Skeletal muscle satellite cell (primary cell): ENCODE measurements at regions not wholly inside any gene's neighbourhood (a gene's known extent, or its start where the extent isn't known, plus 50 kb on each side); places are given as distances from the start of the nearest gene placed in this dataset.
"Not testable (repeated sequence)": the region's sequence is repeated elsewhere in the genome, so short reads cannot be mapped to it uniquely, and the experiment has no call there.

Experiments used
- H3K27me3 ChIP-seq: 2 replicates; pipeline ENCODE4 v1.7.0; 2013; ENCODE audit warnings: low read length; ENCODE audit not compliant: control insufficient read depth, insufficient read depth
- H3K36me3 ChIP-seq: 2 replicates; pipeline ENCODE4 v1.7.0; 2013; ENCODE audit warnings: mild to moderate bottlenecking, control low read depth, low read length; ENCODE audit not compliant: insufficient read depth
- H3K4me1 ChIP-seq: 2 replicates; pipeline ENCODE4 v1.7.0; 2013; ENCODE audit warnings: low read length; ENCODE audit not compliant: control insufficient read depth, insufficient read depth
- H3K4me2 ChIP-seq: 2 replicates; pipeline ENCODE4 v1.7.0; 2013; ENCODE audit warnings: mild to moderate bottlenecking, low read length
- H3K4me3 ChIP-seq: 2 replicates; pipeline ENCODE4 v1.7.0; 2013; ENCODE audit warnings: low read length
- H3K9ac ChIP-seq: 2 replicates; pipeline ENCODE4 v1.7.0; 2013; ENCODE audit warnings: mild to moderate bottlenecking, low read depth, low read length, moderate library complexity
- H3K9me3 ChIP-seq: replicated peaks from 2 replicates; pipeline ENCODE4 v1.7.0; 2013; ENCODE audit warnings: mild to moderate bottlenecking, control low read depth, low read length

DNA sequence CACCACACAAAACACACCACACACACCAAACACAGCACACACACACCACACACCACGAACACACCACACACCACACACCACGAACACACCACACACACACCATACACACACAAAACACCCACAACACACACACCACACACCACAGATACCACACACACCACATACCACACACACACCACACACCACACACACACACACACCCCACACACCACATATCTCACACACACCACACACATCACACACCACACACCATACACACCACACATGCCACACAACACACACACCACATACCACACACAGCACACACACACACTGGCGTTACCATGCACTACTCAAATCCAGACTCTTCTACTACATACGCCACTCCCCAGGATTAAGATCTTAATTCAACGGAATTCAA lies 118.9 kb upstream of the THBS2 start:
- Histone ChIP-seq H3K9ac (no peak overlapping the region), H3K4me1 (no peaks in the 10 kb centered on the region), H3K9me3 (peaks cover 6% of the 10 kb centered on the region), H3K36me3 (no peaks in the 10 kb centered on the region), H3K4me2 (no peak overlapping the region), H3K27me3 (no peaks in the 10 kb centered on the region), H3K4me3 (no peak overlapping the region)

DNA sequence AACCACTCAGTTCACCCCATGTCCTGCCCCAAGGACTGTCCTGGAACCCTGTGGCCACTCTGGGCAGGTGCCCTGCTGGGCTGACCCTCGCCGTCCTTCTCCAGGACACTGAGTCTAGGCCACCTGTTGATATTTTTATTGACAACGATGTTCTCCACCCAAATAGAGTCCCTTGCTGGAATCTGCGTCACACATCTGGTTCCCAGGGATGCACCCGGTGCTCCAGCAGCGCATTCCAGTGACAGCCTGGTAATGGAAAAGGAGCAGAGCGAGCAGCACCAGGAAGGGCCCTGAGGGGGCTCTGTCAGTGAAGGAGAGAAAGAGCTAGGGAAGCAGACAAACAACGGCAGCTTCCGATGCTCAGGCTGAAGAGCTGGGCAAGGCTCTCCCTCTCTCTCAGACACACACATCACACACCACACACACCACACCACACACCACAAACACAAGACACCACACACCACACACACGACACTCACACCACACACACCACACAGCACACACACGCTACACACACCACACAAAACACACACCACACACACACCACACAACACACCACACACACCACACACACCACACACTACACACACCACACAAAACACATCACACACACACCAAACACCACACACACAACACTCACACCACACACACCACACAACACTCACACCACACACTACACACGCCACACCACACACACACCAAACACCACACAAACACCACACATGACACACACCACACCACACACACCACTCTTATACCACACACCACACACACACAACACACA lies 117.9 kb upstream of the THBS2 start:
- no peak overlapping the region for H3K9ac ChIP-seq
- no peaks in the 10 kb centered on the region for H3K27me3 ChIP-seq
- H3K4me3 ChIP-seq, result no peak overlapping the region
- no peaks in the 10 kb centered on the region for H3K36me3 ChIP-seq
- no peak overlapping the region for H3K4me2 ChIP-seq
- H3K4me1 ChIP-seq, result no peaks in the 10 kb centered on the region
- H3K9me3 ChIP-seq, result peaks cover 6% of the 10 kb centered on the region

DNA sequence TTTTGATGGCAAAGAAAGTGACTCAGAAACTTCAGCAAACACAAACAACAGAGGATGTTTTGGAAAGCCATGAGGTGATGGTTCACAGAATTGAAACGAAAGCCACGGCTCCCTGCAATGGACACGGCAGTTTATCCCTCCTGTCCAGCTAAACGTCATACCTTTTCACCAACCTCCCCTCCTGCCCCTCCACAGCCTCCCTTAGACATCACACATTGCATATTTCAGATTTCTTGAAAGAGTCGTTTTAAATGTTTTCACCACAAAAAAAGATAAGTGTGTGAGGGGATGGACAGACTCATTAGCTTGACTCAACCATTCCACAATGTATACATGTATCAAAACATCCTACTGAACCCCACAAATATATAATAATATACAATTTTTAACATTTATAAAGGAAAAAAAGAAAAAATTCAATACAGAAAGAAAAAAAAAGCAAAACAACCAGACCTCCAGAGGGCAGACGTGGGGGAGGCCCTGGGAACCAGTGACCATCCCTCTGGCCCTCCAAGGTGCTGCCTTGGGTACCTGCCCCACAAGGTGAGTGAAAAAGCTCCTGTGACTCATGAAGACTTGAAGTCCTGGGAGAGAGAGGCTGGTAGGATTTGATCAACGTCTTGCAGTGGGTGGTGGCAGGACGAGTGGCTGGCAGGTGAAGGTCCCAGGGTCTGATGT lies 117.2 kb upstream of the THBS2 start:
- no peaks in the 10 kb centered on the region for H3K4me1 ChIP-seq
- H3K9me3 ChIP-seq, result peaks cover 6% of the 10 kb centered on the region
- H3K27me3 ChIP-seq, result no peaks in the 10 kb centered on the region
- H3K36me3 ChIP-seq, result no peaks in the 10 kb centered on the region
- no peak overlapping the region for H3K4me3 ChIP-seq
- H3K9ac ChIP-seq, result no peak overlapping the region
- H3K4me2 ChIP-seq, result no peak overlapping the region

DNA sequence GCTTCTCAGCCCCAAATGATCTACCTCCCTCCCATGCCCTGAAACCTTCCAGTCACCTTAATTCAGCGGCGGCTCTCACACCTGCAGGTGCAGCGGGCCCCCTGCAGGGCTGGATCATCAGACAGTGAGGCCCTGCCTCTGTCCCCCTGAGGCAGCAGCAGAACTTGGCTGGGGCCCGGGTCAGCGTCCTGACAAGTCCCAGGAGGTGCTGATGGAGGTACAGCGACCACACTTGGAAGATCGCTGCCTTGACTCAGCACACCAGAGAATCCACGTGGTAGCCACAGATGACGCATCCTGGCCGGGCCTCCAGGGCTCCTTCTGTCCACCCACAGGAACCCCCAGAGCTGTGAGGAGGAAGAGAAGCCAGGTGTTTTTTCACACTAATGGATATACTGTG lies 116.4 kb upstream of the THBS2 start:
- Histone ChIP-seq H3K9ac (no peak overlapping the region), H3K36me3 (no peaks in the 10 kb centered on the region), H3K4me2 (no peak overlapping the region), H3K27me3 (no peaks in the 10 kb centered on the region), H3K9me3 (peaks cover 3% of the 10 kb centered on the region), H3K4me3 (no peak overlapping the region), H3K4me1 (no peaks in the 10 kb centered on the region)

DNA sequence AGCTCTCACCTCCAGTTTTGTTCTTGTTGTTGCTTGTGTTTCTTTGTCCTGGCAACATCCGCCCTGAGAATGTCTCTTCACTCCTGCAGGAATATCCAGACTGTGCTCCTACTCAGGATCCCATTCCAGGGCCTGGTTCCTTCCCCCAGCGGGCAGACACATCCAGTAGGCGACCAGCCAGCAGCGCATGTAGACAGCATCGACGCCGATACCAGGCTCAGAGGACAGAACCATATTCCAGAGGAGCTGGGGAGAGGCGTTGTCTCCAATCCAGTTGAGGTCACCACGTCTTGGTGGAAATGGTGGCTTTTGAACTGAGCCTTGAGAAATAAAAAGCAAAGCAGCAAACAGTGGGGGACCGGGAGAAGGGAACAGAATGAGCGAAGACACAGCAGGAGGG lies 114.6 kb upstream of the THBS2 start:
- H3K36me3 ChIP-seq, result no peaks in the 10 kb centered on the region
- no peak overlapping the region for H3K4me2 ChIP-seq
- H3K9ac ChIP-seq, result no peak overlapping the region
- peaks cover 8% of the 10 kb centered on the region for H3K4me1 ChIP-seq
- no peak overlapping the region for H3K4me3 ChIP-seq
- H3K27me3 ChIP-seq, result no peaks in the 10 kb centered on the region
- no peaks in the 10 kb centered on the region for H3K9me3 ChIP-seq

DNA sequence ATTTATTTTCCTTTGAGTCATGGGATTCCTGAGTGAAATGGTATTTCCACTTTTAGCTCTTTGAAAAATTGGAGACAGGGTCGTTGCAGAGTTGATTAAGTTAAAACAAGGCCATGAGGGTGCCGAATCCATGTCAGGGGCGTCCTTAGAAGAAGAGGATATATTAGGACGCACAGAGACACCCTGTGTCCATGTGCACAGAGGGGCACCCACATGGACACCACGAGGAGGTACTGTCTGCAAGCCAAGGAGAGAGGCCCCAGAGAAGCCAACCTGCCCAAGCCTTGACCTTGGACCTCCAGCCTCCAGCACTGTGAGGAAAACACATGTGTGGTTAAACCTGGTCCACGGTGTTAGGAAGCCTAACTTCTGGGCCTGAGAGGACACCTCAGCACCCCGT lies 113.9 kb upstream of the THBS2 start:
- H3K4me1 ChIP-seq, result peaks cover 8% of the 10 kb centered on the region
- no peaks in the 10 kb centered on the region for H3K36me3 ChIP-seq
- no peak overlapping the region for H3K4me3 ChIP-seq
- H3K9ac ChIP-seq, result no peak overlapping the region
- no peak overlapping the region for H3K4me2 ChIP-seq
- H3K27me3 ChIP-seq, result no peaks in the 10 kb centered on the region
- H3K9me3 ChIP-seq, result no peaks in the 10 kb centered on the region

DNA sequence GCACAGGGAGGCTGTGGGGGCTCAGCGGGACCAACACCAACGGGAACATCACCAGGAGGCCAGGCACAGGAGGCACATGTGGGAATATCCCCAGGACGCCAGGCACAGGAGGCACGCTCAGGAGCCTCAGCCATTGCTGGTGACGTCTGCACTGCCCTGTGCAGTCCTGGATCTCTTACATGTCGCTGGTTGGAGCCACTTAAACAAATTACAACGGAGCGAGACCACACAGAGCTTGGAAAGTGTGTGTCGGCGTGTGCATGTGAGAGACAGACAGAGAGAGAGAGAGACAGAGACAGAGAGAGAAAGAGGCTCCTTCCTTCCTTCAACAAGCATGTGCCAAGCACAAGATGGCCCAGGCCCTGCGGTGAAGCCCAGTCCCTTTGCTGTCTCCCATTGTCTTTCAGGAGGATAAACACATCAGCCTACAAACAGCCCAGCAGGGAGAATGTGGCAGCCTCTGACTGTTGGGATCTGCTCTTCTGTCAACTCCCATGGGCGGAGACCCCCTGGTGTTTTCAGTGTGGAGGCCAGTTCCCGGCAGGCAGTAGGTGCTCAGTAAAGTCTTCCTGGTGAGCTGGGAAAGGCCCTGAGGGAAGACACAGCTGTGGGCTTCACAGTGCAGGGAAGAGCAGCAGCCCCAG lies 112.7 kb upstream of the THBS2 start:
- no peak overlapping the region for H3K9ac ChIP-seq
- H3K9me3 ChIP-seq, result no peaks in the 10 kb centered on the region
- no peaks in the 10 kb centered on the region for H3K27me3 ChIP-seq
- H3K4me3 ChIP-seq, result no peak overlapping the region
- H3K4me2 ChIP-seq, result no peak overlapping the region
- peaks cover 8% of the 10 kb centered on the region for H3K4me1 ChIP-seq
- no peaks in the 10 kb centered on the region for H3K36me3 ChIP-seq

DNA sequence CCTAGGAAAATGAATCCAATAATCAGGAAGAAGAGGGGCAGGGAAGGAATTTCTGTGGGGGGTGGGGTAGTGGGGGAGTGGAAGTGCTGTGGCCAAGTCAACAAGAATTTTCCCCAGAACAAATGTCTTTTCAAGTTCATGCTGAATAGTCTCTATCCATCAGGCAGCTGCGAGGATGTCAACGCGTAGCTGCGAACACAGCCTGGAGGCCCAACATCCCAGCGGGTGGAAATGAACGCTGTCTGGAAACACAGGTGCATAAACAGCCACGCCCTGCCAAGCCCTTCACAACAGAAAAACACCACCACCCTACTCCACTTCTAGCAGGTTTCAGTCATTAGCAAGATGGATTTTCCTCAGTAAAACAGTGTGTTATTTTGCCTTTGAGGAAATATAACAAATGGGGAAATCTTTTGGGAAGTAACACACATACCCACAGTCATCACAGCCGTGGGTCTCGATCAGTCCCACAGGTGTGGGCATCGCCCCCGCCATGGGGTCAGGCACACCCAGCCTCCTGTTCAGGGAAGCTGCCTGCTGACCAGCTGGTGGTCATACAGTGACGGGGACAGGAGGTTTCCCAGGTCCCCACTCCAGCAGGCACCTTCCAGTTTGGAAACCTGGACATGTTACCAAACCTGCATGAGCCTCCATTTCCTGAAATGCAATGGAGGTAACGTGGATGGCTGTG lies 112.1 kb upstream of the THBS2 start:
- no peaks in the 10 kb centered on the region for H3K9me3 ChIP-seq
- peaks cover 8% of the 10 kb centered on the region for H3K4me1 ChIP-seq
- H3K9ac ChIP-seq, result no peak overlapping the region
- H3K27me3 ChIP-seq, result no peaks in the 10 kb centered on the region
- H3K36me3 ChIP-seq, result no peaks in the 10 kb centered on the region
- no peak overlapping the region for H3K4me3 ChIP-seq
- H3K4me2 ChIP-seq, result no peak overlapping the region

DNA sequence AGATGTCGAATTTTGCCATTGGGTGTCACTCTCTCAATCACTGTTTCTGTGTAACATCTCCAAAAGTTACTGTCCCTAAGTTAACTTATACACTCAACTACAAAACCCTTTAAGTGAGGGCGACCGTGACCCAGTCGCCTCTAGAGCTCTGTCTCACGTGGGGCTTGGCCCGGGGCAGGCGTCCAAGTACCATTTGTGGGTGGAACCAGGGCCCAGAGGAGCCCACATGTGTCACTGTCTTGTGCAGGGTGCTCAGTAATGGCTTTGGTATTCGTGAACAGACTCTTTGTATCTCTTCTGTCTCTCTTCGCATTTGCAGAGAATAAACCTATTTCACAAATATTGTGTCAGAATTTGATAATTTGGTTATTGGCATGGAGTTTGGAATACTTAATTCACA lies 109.9 kb upstream of the THBS2 start:
- no peak overlapping the region for H3K9ac ChIP-seq
- no peak overlapping the region for H3K4me2 ChIP-seq
- no peaks in the 10 kb centered on the region for H3K9me3 ChIP-seq
- no peaks in the 10 kb centered on the region for H3K27me3 ChIP-seq
- no peaks in the 10 kb centered on the region for H3K36me3 ChIP-seq
- H3K4me1 ChIP-seq, result peaks cover 8% of the 10 kb centered on the region
- H3K4me3 ChIP-seq, result no peak overlapping the region

DNA sequence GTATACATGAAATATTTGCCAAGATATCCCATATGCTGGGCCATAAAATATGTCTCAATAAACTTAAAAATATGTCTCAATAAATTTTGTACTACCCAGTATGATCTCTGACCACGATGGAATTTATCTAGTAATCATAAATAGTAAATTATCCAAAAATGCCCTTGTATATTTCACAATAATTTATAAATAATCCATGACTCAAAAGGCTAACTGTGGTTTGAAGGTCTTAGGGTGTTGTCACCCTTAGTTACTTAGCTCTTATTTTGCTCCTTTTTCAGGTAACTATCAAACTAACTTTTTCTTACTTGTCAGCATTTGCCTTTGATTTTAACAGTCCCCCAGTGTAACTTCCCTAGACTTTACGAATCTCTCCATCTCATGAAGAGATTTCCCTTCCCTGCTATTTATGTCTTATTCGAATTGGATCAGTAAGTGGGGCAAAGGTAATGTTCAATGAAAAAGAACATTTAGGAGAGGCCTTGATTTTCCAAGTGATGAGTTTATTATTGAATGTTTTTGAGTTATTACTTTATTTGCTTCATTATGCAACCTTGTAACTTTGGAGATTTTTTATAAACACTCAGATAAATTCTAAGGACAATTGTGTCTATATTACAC lies 109.0 kb upstream of the THBS2 start:
- H3K27me3 ChIP-seq, result no peaks in the 10 kb centered on the region
- no peak overlapping the region for H3K9ac ChIP-seq
- no peak overlapping the region for H3K4me3 ChIP-seq
- H3K4me1 ChIP-seq, result peaks cover 8% of the 10 kb centered on the region
- no peak overlapping the region for H3K4me2 ChIP-seq
- H3K9me3 ChIP-seq, result no peaks in the 10 kb centered on the region
- H3K36me3 ChIP-seq, result no peaks in the 10 kb centered on the region

DNA sequence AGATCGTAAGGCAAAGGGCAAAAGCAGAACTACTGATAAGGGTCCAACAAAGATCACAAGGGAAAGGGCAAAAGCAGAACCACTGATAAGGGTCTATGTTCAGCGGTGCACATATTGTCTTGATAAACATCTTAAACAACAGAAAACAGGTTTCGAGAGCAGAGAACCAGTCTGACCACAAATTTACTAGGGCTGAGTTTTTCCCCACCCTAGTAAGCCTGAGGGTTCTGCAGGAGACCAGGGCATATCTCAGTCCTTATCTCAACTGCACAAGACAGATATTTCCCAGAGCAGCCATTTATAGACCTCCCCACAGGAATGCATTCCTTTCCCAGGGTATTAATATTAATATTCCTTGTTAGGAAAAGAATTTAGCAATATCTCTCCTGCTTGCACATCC lies 101.4 kb upstream of the THBS2 start:
- not testable (repeated sequence) for H3K27me3 ChIP-seq, H3K4me2 ChIP-seq, H3K4me1 ChIP-seq, H3K4me3 ChIP-seq, H3K9ac ChIP-seq, H3K9me3 ChIP-seq, H3K36me3 ChIP-seq
